HUDEP-2 (cell line): ENCODE measurements at regions not wholly inside any gene's neighbourhood (a gene's known extent, or its start where the extent isn't known, plus 50 kb on each side); places are given as distances from the start of the nearest gene placed in this dataset.
"Not testable (repeated sequence)": the region's sequence is repeated elsewhere in the genome, so short reads cannot be mapped to it uniquely, and the experiment has no call there.

ENCODE experiments used
- DNase-seq, 76 experiments: peaks; one replicate each; lab custom pipeline; 2025; ENCODE audit not compliant: unreplicated experiment in 76 of 76; lab: John Stamatoyannopoulos, UW

GRCh38 chr1:81183553-81183952, 617.2 kb upstream of the ADGRL2 start:
- no peak for DNase-seq

- no peak for DNase-seq
Observed at GRCh38 chr1:81183051-81183450, 617.7 kb upstream of the ADGRL2 start.

GRCh38 chr1:81179242-81179641, 621.5 kb upstream of the ADGRL2 start:
- DNase-seq = peak in 20 of 76 experiments; percentile 1 to 60 (median 24)

GRCh38 chr1:81178431-81179093, 622.2 kb upstream of the ADGRL2 start:
- DNase-seq = not testable (repeated sequence)

- DNase-seq = no peak
Observed at GRCh38 chr1:81174811-81175476, 625.8 kb upstream of the ADGRL2 start.

- no peak for DNase-seq
Observed at GRCh38 chr1:81174052-81174451, 626.7 kb upstream of the ADGRL2 start.

GRCh38 chr1:81172483-81172882, 628.3 kb upstream of the ADGRL2 start:
- DNase-seq = no peak

- DNase-seq = no peak
Observed at GRCh38 chr1:81170721-81171120, 630.0 kb upstream of the ADGRL2 start.

- no peak for DNase-seq
Observed at GRCh38 chr1:81165963-81166362, 634.8 kb upstream of the ADGRL2 start.

- no peak for DNase-seq
Observed at GRCh38 chr1:81160696-81161095, 640.0 kb upstream of the ADGRL2 start.

- no peak for DNase-seq
Observed at GRCh38 chr1:81158592-81158991, 642.1 kb upstream of the ADGRL2 start.

GRCh38 chr1:81157686-81158085, 643.0 kb upstream of the ADGRL2 start:
- DNase-seq = no peak

- DNase-seq = no peak
Observed at GRCh38 chr1:81156887-81157286, 643.8 kb upstream of the ADGRL2 start.

GRCh38 chr1:81155131-81155530, 645.6 kb upstream of the ADGRL2 start:
- DNase-seq = no peak

- DNase-seq = no peak
Observed at GRCh38 chr1:81151206-81151605, 649.5 kb upstream of the ADGRL2 start.

GRCh38 chr1:81149649-81150325, 650.9 kb upstream of the ADGRL2 start:
- no peak for DNase-seq

GRCh38 chr1:81144240-81144825, 656.4 kb upstream of the ADGRL2 start:
- no peak for DNase-seq

GRCh38 chr1:81142099-81142826, 658.5 kb upstream of the ADGRL2 start:
- no peak for DNase-seq

- no peak for DNase-seq
Observed at GRCh38 chr1:81135524-81135923, 665.2 kb upstream of the ADGRL2 start.

GRCh38 chr1:81129776-81130175, 671.0 kb upstream of the ADGRL2 start:
- no peak for DNase-seq

GRCh38 chr1:81129366-81129765, 671.4 kb upstream of the ADGRL2 start:
- no peak for DNase-seq
